ENCODE measurements at regions not wholly inside any gene's neighbourhood (a gene's known extent, or its start where the extent isn't known, plus 50 kb on each side); places are given as distances from the start of the nearest gene placed in this dataset.

- FAIRE-seq (no peak), ATAC-seq (no peak), DNase-seq (ENCODE audit: low read depth in 1 of 2, low spot score in 1 of 2) (no peak)
- POLR2A ChIA-PET = no interaction called here
- WGBS (ENCODE audit: missing lambda C conversion rate) = 24% methylated on average over 4 of the region's 4 CpGs
- H3K4me2 ChIP-seq = no peak overlapping the region
- H3K4me1 ChIP-seq = no peaks in the 10 kb centered on the region
- no peak overlapping the region for H3K4me3 ChIP-seq
- H3K9me3 ChIP-seq = no peaks in the 10 kb centered on the region
- no peak for TF ChIP-seq JUN (IDR thresholded peaks at IDR 0.05)
- TF ChIP-seq, protein P1, sequence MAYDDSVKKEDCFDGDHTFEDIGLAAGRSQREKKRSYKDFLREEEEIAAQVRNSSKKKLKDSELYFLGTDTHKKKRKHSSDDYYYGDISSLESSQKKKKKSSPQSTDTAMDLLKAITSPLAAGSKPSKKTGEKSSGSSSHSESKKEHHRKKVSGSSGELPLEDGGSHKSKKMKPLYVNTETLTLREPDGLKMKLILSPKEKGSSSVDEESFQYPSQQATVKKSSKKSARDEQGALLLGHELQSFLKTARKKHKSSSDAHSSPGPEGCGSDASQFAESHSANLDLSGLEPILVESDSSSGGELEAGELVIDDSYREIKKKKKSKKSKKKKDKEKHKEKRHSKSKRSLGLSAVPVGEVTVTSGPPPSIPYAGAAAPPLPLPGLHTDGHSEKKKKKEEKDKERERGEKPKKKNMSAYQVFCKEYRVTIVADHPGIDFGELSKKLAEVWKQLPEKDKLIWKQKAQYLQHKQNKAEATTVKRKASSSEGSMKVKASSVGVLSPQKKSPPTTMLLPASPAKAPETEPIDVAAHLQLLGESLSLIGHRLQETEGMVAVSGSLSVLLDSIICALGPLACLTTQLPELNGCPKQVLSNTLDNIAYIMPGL (CRISPR knock-in tag; IDR thresholded peaks at IDR 0.05; ENCODE audit: borderline replicate concordance) = no peak
- CTCF ChIA-PET = no interaction called here
- no peak overlapping the region for H3K27ac ChIP-seq
These were observed 1093.6 kb upstream of the GHITM start for GRCh38 chr10:83045731-83046130.

DNA sequence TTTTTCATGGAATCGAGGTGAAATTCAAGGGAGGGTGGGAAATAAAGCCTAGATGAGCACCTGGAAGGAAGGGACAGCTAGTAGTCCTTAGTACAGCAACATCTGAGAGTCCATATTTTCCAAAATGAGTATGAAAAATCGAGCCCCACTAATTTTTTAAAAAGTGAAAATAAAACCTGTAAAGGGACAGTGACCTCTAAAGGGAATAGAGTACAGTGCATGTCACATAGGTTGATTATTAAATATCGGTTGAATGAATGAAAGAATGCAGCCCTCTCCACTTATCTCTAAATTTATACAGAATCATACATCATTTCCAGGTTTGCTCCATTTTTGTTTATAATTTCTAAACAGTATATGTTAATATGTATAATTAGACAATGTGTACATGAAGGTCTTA, 1088.5 kb upstream of the GHITM start:
- Histone ChIP-seq H3K4me1 (no peaks in the 10 kb centered on the region), H3K4me2 (no peak overlapping the region), H3K27ac (no peak overlapping the region), H3K4me3 (no peak overlapping the region), H3K9me3 (no peaks in the 10 kb centered on the region)
- TF ChIP-seq HOXA7 (CRISPR knock-in tag; IDR thresholded peaks at IDR 0.05) (no peak), RNF2 (IDR thresholded peaks at IDR 0.05; ENCODE audit: borderline replicate concordance, low read depth) (no peak), FOXS1 (CRISPR knock-in tag; IDR thresholded peaks at IDR 0.05) (no peak), HDAC2 (IDR thresholded peaks at IDR 0.05) (no peak), ZNF302 (CRISPR knock-in tag; IDR thresholded peaks at IDR 0.05) (no peak), BCL3 (IDR thresholded peaks at IDR 0.05) (no peak), ESRRA (IDR thresholded peaks at IDR 0.05; ENCODE audit: borderline replicate concordance, low read length) (no peak), NPAS2 (CRISPR knock-in tag; IDR thresholded peaks at IDR 0.05; ENCODE audit: borderline replicate concordance) (no peak), E2F6 (IDR thresholded peaks at IDR 0.05; ENCODE audit: borderline replicate concordance, low read depth) (no peak), CHD4 (IDR thresholded peaks at IDR 0.05; ENCODE audit: borderline replicate concordance) (no peak)
- no peak for ATAC-seq
- ChIA-PET POLR2A (no interaction called here), CTCF (no interaction called here)
- WGBS (ENCODE audit: missing lambda C conversion rate) = 18% methylated on average over 3 of the region's 3 CpGs
- DNase-seq (ENCODE audit: low read depth in 1 of 2, low spot score in 1 of 2) = no peak
- FAIRE-seq = no peak

DNA sequence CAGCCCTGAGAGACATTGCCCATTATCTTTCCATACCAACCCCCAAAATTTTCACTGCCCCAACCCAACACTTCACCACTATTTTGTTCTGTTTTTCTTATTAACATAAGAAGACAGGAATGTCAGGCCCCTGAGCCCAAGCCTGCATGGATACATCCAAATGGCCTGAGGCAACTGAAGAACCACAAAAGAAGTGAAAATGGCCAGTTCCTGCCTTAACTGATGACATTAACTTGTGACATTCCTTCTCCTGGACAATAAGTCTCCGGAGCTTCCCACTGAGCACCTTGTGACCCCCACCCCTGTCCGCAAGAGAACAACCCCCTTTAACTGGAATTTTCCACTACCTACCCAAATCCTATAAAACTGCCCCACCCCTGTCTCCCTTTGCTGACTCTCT, 1076.4 kb upstream of the GHITM start:
- CTCF ChIA-PET = no interaction called here
- FAIRE-seq = no peak

GRCh38 chr10:83073472-83073871, 1065.8 kb upstream of the GHITM start:
- Histone ChIP-seq H3K4me1 (no peaks in the 10 kb centered on the region), H3K4me2 (no peak overlapping the region), H3K27ac (no peak overlapping the region), H3K4me3 (no peak overlapping the region), H3K9me3 (no peaks in the 10 kb centered on the region; the same call in 2 of the 3 replicates)
- ATAC-seq = no peak
- ChIA-PET POLR2A (no interaction called here), CTCF (no interaction called here)
- 0% methylated on average over 1 of the region's 1 CpG for WGBS (ENCODE audit: missing lambda C conversion rate)
- no peak for FAIRE-seq
- TF ChIP-seq GATA3 (IDR thresholded peaks at IDR 0.05; ENCODE audit: borderline replicate concordance) (no peak), EP300 (IDR thresholded peaks at IDR 0.05) (no peak), MAFK (IDR thresholded peaks at IDR 0.05; ENCODE audit: partially characterized antibody) (no peak), POLR2A (IDR thresholded peaks at IDR 0.05; ENCODE audit: low read length) (no peak), PHF8 (IDR thresholded peaks at IDR 0.05; ENCODE audit: borderline replicate concordance, low read depth) (no peak), JUN (IDR thresholded peaks at IDR 0.05) (no peak), CBX2 (IDR thresholded peaks at IDR 0.05; ENCODE audit: borderline replicate concordance, low read depth) (no peak), HES2 (IDR thresholded peaks at IDR 0.05) (no peak), ZNF302 (CRISPR knock-in tag; IDR thresholded peaks at IDR 0.05) (no peak)
- DNase-seq (ENCODE audit: low read depth in 1 of 2, low spot score in 1 of 2) = no peak

More for the DNA sequence above, 1076.4 kb upstream of the GHITM start:
- no peaks in the 10 kb centered on the region for H3K9me3 ChIP-seq
- no peaks in the 10 kb centered on the region for H3K4me1 ChIP-seq
- no peak overlapping the region for H3K4me2 ChIP-seq
- H3K27ac ChIP-seq = no peak overlapping the region
- DNase-seq (ENCODE audit: low read depth in 1 of 2, low spot score in 1 of 2) (no peak), ATAC-seq (no peak)
- TF ChIP-seq CHD4 (IDR thresholded peaks at IDR 0.05; ENCODE audit: borderline replicate concordance) = no peak
- TF ChIP-seq RFX5 (IDR thresholded peaks at IDR 0.05) = no peak
- TF ChIP-seq NPAS2 (CRISPR knock-in tag; IDR thresholded peaks at IDR 0.05; ENCODE audit: borderline replicate concordance) = no peak
- TF ChIP-seq MAX (IDR thresholded peaks at IDR 0.05) = no peak
- WGBS (ENCODE audit: missing lambda C conversion rate) = 29% methylated on average over 2 of the region's 2 CpGs
- no peak overlapping the region for H3K4me3 ChIP-seq
- POLR2A ChIA-PET = no interaction called here

Measured in A549 (cell line).